PC-3 (cell line): ENCODE measurements at regions not wholly inside any gene's neighbourhood (a gene's known extent, or its start where the extent isn't known, plus 50 kb on each side); places are given as distances from the start of the nearest gene placed in this dataset.

Source experiments
- ATAC-seq: fragments of 200-7000 bp; cut with Tn5 transposase; 2 replicates; pipeline ENCODE4 v1.9.1; 2020; ENCODE audit warnings: mild to moderate bottlenecking, moderate library complexity
- BruUV-seq: library from RNA; stranded (reverse); fragments of 400-500 nt; replicated peaks from 2 replicates; lab custom pipeline; 2021; lab: Mats Ljungman, UMichigan
- CTCF ChIA-PET: fragments of 300-600 bp; sonication (Branson Sonifier 250); formaldehyde crosslinking; loops from one replicate; lab custom pipeline; 2022; ENCODE audit warnings: antibody characterized with exemption; lab: Charles Lee
- POLR2A ChIA-PET: fragments of 300-600 bp; sonication (Branson Sonifier 250); formaldehyde crosslinking; loops from one replicate; lab custom pipeline; 2022; ENCODE audit warnings: antibody characterized with exemption; ENCODE audit not compliant: unreplicated experiment; lab: Charles Lee
- DNase-seq: peaks from one replicate; pipeline ENCODE4 v3.0.0-alpha.2; 2015
- H2AFZ ChIP-seq: fragments of 300-600 bp; sonication (generic); 2 replicates; pipeline ENCODE4 v1.6.0; 2016; ENCODE audit warnings: antibody characterized with exemption, low read length
- H3F3A ChIP-seq: fragments of 300-600 bp; sonication (generic); one replicate; pipeline ENCODE4 v1.6.0; 2017; ENCODE audit warnings: antibody characterized with exemption, low read length, control low read depth, mild to moderate bottlenecking; ENCODE audit not compliant: unreplicated experiment
- H3K27ac ChIP-seq: fragments of 300-600 bp; sonication (generic); 2 replicates; pipeline ENCODE4 v1.5.1; 2016; ENCODE audit warnings: mild to moderate bottlenecking, low read length
- H3K27me3 ChIP-seq: fragments of 300-600 bp; sonication (generic); 2 replicates; pipeline ENCODE4 v1.6.1; 2016; ENCODE audit warnings: low read length, mixed read lengths
- H3K36me3 ChIP-seq: fragments of 300-600 bp; sonication (generic); 2 replicates; pipeline ENCODE4 v1.6.1; 2016; ENCODE audit warnings: low read depth, mixed run types, low read length, mixed read lengths
- H3K4me1 ChIP-seq: fragments of 300-600 bp; sonication (generic); 2 replicates; pipeline ENCODE4 v1.5.1; 2016; ENCODE audit warnings: low read length; ENCODE audit not compliant: insufficient read depth
- H3K4me2 ChIP-seq: fragments of 300-600 bp; sonication (generic); 2 replicates; pipeline ENCODE4 v1.6.0; 2016; ENCODE audit warnings: low read length
- H3K4me3 ChIP-seq: fragments of 300-600 bp; sonication (generic); 2 replicates; pipeline ENCODE4 v1.5.1; 2016; ENCODE audit warnings: mild to moderate bottlenecking, low read length, mixed read lengths
- H3K79me2 ChIP-seq: fragments of 300-600 bp; sonication (generic); 2 replicates; pipeline ENCODE4 v1.6.1; 2017; ENCODE audit warnings: low read length, mixed read lengths
- H3K9ac ChIP-seq: fragments of 300-600 bp; sonication (generic); 2 replicates; pipeline ENCODE4 v1.6.0; 2016; ENCODE audit warnings: mild to moderate bottlenecking, low read length
- H3K9me2 ChIP-seq: fragments of 300-600 bp; sonication (generic); replicated peaks from 2 replicates; pipeline ENCODE4 v1.6.1; 2016; ENCODE audit warnings: mixed run types, low read length, mixed read lengths
- H3K9me3 ChIP-seq: fragments of 300-600 bp; sonication (generic); 2 replicates; pipeline ENCODE4 v1.6.1; 2016; ENCODE audit warnings: low read length, mixed read lengths
- H4K20me1 ChIP-seq: fragments of 300-600 bp; sonication (generic); 2 replicates; pipeline ENCODE4 v1.6.1; 2016; ENCODE audit warnings: low read length, mixed read lengths
- CTCF ChIP-seq: fragments of 300-600 bp; sonication (generic); conservative IDR thresholded peaks from 2 replicates; pipeline ENCODE4 v1.5.1; 2017; ENCODE audit warnings: antibody characterized with exemption, low read depth, mild to moderate bottlenecking, low read length
- EZH2 ChIP-seq: fragments of 300-600 bp; sonication (generic); IDR thresholded peaks from one replicate; pipeline ENCODE4 v1.6.1; 2017; ENCODE audit warnings: antibody characterized with exemption, mild to moderate bottlenecking, low read length; ENCODE audit not compliant: unreplicated experiment
- EZH2phosphoT487 ChIP-seq: fragments of 300-600 bp; sonication (generic); IDR thresholded peaks from 2 replicates; pipeline ENCODE4 v1.6.1; 2018; ENCODE audit warnings: mild to moderate bottlenecking, antibody characterized with exemption, low read length, borderline replicate concordance
- intact Hi-C: fragments of 100-400 bp; cut with micrococcal nuclease; formaldehyde crosslinking; loops from 2 replicates; pipeline ENCODE4 v1.9.0; 2023

GRCh38 chr9:89777544-89777943, 172.7 kb downstream of the GADD45G start:
- ATAC-seq (no peak), DNase-seq (no peak)
- POLR2A ChIA-PET, result no interaction called here
- intact Hi-C loops, result no loop called here
- TF ChIP-seq CTCF (no peak), EZH2 (no peak), EZH2phosphoT487 (no peak)
- Histone ChIP-seq H3K27ac (no peak overlapping the region), H3K4me3 (no peak overlapping the region), H2AFZ (no peak overlapping the region), H3K4me1 (no peaks in the 10 kb centered on the region), H3F3A (no peaks in the 10 kb centered on the region), H3K9me2 (no peaks in the 10 kb centered on the region), H3K9ac (no peak overlapping the region), H3K4me2 (no peak overlapping the region), H3K79me2 (no peaks in the 10 kb centered on the region), H3K27me3 (peaks cover 52% of the 10 kb centered on the region), H3K9me3 (no peaks in the 10 kb centered on the region), H3K36me3 (no peaks in the 10 kb centered on the region), H4K20me1 (no peaks in the 10 kb centered on the region)
- CTCF ChIA-PET, result no interaction called here
- no TSS peak for BruUV-seq

DNA sequence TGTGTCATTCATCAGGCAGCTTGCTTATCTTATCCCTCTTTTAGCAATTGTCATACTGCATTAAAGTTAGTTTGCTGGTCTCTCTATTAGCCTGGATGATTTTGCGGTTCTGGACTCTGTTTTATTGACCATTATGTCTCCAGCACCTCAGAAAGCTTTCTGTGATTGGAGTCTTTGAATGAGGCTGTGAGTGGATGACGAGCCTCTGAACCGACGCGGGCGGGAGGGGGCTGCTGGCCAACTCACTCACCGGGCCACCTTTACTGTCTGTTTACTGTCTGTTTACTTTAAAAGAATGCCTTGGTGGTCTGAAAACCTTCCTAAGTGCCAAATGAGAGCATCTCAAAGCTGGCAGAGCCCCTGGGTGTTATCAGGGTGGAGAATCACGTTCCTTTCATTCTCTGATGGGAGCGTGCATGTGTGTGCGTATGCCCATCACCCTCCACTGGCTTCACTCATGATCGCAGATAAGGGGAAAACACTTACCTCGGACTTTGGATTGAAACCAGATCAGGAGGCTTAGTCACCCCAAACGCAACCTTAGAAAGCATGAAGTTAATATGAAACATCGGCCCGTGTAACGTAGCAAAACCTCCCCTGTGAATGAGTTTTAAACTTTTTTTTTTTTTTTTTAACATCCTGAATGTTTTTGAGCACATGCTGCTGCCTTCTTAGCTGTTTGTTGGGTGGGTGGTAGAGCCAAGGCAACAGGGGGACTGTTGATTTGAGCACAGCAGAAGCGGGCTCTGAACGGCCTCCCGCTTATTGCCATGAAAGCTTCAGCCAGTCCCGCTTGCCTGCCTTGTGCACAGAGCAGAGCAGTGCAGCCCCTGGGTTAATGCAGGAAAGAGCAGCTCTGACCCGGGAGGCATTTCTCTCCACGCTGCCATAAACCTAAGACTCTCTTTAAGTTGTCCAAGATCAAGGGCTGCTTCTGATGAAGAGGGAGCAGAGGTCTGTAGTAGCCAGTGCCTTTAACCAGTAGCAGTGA, 173.6 kb downstream of the GADD45G start:
- Histone ChIP-seq H3K4me2 (no peak overlapping the region), H3K4me1 (no peaks in the 10 kb centered on the region), H3K9ac (no peak overlapping the region), H3K79me2 (no peaks in the 10 kb centered on the region), H3F3A (no peaks in the 10 kb centered on the region), H3K36me3 (no peaks in the 10 kb centered on the region), H3K27me3 (peaks cover 52% of the 10 kb centered on the region), H3K9me2 (no peaks in the 10 kb centered on the region), H3K27ac (no peak overlapping the region), H2AFZ (no peak overlapping the region), H4K20me1 (no peaks in the 10 kb centered on the region), H3K9me3 (no peaks in the 10 kb centered on the region), H3K4me3 (no peak overlapping the region)
- no TSS peak for BruUV-seq
- intact Hi-C loops, result no loop called here
- TF ChIP-seq EZH2phosphoT487, result no peak
- no peak for TF ChIP-seq CTCF
- TF ChIP-seq EZH2, result no peak
- ChIA-PET CTCF (no interaction called here), POLR2A (no interaction called here)
- DNase-seq (no peak), ATAC-seq (no peak)
